AG04450 (cell line): ENCODE measurements at regions not wholly inside any gene's neighbourhood (a gene's known extent, or its start where the extent isn't known, plus 50 kb on each side); places are given as distances from the start of the nearest gene placed in this dataset.

ENCODE experiments used
- CTCF ChIA-PET: fragments of 300-600, 350-600 bp; formaldehyde crosslinking; extraction: SDS; loops from one replicate; lab custom pipeline; 2022; ENCODE audit warnings: antibody characterized with exemption, inconsistent platforms; lab: Charles Lee
- POLR2A ChIA-PET: fragments of 350-600 bp; formaldehyde crosslinking; extraction: SDS; loops from one replicate; lab custom pipeline; 2021; ENCODE audit warnings: antibody characterized with exemption, inconsistent platforms; lab: Yijun Ruan, JAX
- DNase-seq: peaks from one replicate; pipeline ENCODE4 v3.0.0-alpha.2; 2011; ENCODE audit warnings: low read depth, low spot score
- H3K27ac ChIP-seq: one replicate; pipeline ENCODE4 v1.5.1; 2012; ENCODE audit warnings: low read depth, low read length, control low read depth
- H3K27me3 ChIP-seq: one replicate; pipeline ENCODE4 v1.6.0; 2012; ENCODE audit warnings: low read length; ENCODE audit not compliant: control insufficient read depth, insufficient read depth
- H3K4me3 ChIP-seq: 2 replicates; pipeline ENCODE4 v1.5.1; 2011; ENCODE audit warnings: mild to moderate bottlenecking, low read depth, low read length, control low read depth
- H3K9me3 ChIP-seq: 2 replicates; pipeline ENCODE4 v1.5.1; 2012; ENCODE audit warnings: low read length; ENCODE audit not compliant: control insufficient read depth, insufficient read depth
- CTCF ChIP-seq: IDR thresholded peaks from 2 replicates; pipeline ENCODE4 v1.5.1; 2011; ENCODE audit warnings: low read depth, low read length, control low read depth, inconsistent platforms

GRCh38 chr12:77115471-77115870 lies 50.1 kb upstream of the E2F7 start:
- CTCF ChIA-PET, result interaction anchor here (1.2 to 1.3 kb wide), 2 partner anchors 8 to 570 kb away, joined by 3 to 4 read pairs; no protein-coding TSS in a partner anchor
- no peak overlapping the region for H3K4me3 ChIP-seq
- no peak overlapping the region for H3K27ac ChIP-seq
- DNase-seq, result no peak
- no peak for TF ChIP-seq CTCF
- POLR2A ChIA-PET, result no interaction called here
- H3K9me3 ChIP-seq, result peaks cover 3% of the 10 kb centered on the region; the same call in 1 of the 2 replicates
- H3K27me3 ChIP-seq, result no peaks in the 10 kb centered on the region
